ENCODE measurements at regions not wholly inside any gene's neighbourhood (a gene's known extent, or its start where the extent isn't known, plus 50 kb on each side); places are given as distances from the start of the nearest gene placed in this dataset.

GRCh38 chr17:63349478-63350000 is 96.6 kb downstream of the CYB561 start:
- DNase-seq: no peak

GRCh38 chr17:63350364-63350763 is 95.7 kb downstream of the CYB561 start:
- no peak for DNase-seq

GRCh38 chr17:63354256-63354655 is 91.8 kb downstream of the CYB561 start:
- DNase-seq: no peak

- DNase-seq: no peak
Observed at GRCh38 chr17:63356337-63356757, 89.8 kb downstream of the CYB561 start.

- DNase-seq: no peak
Observed at GRCh38 chr17:63358111-63358839, 87.8 kb downstream of the CYB561 start.

- no peak for DNase-seq
Observed at GRCh38 chr17:63358956-63359355, 87.2 kb downstream of the CYB561 start.

- no peak for DNase-seq
Observed at GRCh38 chr17:63361182-63361581, 84.9 kb downstream of the CYB561 start.

- DNase-seq: no peak
Observed at GRCh38 chr17:63362115-63362514, 84.0 kb downstream of the CYB561 start.

GRCh38 chr17:63364387-63364786 is 81.7 kb downstream of the CYB561 start:
- no peak for DNase-seq

- DNase-seq: no peak
Observed at GRCh38 chr17:63364944-63365343, 81.2 kb downstream of the CYB561 start.

- no peak for DNase-seq
Observed at GRCh38 chr17:63365366-63366240, 80.5 kb downstream of the CYB561 start.

- no peak for DNase-seq
Observed at GRCh38 chr17:63366241-63366566, 79.9 kb downstream of the CYB561 start.

GRCh38 chr17:63369233-63369632 is 76.9 kb downstream of the CYB561 start:
- no peak for DNase-seq

- DNase-seq: no peak
Observed at GRCh38 chr17:63370696-63371095, 75.4 kb downstream of the CYB561 start.

GRCh38 chr17:63376949-63377348 is 69.2 kb downstream of the CYB561 start:
- no peak for DNase-seq

GRCh38 chr17:63378411-63379375 is 67.4 kb downstream of the CYB561 start:
- DNase-seq: no peak

- DNase-seq: no peak
Observed at GRCh38 chr17:63379636-63380035, 66.5 kb downstream of the CYB561 start.

GRCh38 chr17:63381101-63381729 is 64.9 kb downstream of the CYB561 start:
- DNase-seq: no peak

- no peak for DNase-seq
Observed at GRCh38 chr17:63382136-63382535, 64.0 kb downstream of the CYB561 start.
